NCI-H345 treated with DMSO at 0.1 percent for 48 hours (cell line): ENCODE measurements at regions not wholly inside any gene's neighbourhood (a gene's known extent, or its start where the extent isn't known, plus 50 kb on each side); places are given as distances from the start of the nearest gene placed in this dataset.

Source experiments
- DNase-seq: peaks from one replicate; lab custom pipeline; 2025; ENCODE audit not compliant: unreplicated experiment; lab: John Stamatoyannopoulos, UW

DNA sequence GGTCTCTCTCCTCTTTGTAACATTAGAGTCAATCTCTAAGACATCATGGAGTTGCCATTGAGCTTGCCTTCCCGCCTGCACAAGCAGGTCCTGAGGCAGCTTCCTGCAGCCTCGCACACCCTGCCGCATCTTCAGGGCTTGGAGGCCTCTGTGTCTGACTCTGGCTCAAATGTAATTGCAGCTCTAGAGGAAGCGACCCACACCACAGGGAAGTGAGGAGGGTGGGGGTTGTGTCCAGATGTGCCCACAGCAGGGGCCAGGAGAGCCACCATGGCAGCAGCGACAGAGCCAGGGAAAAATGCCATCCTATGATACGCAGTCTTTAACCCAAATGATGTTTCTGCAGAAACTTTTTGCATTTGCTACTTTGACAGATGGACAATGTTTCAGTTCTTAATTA is 216.0 kb upstream of the ZNF32 start:
- DNase-seq, result no peak

DNA sequence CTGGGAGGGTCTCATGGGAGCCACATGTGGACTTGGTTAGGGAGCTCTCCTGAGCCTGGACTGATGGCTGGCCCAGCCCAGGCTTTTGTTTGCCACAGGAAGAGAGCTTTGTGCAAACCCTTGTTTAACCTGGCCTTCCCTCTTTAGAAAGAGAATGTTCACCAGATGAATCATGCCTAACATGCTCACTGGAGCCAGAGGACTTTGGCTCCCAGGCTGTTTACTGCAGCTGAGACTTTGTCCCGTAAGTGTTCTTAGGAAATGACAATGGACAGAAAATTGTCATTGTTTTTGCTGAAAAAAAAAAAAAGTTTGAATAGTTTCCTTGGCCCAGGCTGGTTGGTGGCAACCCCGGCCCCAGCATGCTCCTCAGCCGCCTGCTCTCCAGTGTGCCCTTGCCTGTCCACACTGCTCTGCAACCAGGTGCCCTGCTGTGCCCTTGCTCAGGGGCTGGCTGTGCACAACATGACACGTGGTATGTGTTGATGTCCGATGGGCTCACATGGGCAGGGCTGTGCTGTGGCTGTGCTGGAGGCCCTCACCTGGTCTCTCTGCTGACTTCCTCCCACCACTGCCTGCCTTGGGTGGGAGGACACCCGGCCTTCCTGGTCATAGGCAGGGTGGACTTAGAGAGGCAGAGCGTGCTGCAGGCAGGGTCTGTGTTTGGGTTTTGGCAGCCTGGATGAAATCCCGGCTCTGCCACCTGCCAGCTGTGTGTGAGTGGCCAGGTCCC is 215.3 kb upstream of the ZNF32 start:
- no peak for DNase-seq

DNA sequence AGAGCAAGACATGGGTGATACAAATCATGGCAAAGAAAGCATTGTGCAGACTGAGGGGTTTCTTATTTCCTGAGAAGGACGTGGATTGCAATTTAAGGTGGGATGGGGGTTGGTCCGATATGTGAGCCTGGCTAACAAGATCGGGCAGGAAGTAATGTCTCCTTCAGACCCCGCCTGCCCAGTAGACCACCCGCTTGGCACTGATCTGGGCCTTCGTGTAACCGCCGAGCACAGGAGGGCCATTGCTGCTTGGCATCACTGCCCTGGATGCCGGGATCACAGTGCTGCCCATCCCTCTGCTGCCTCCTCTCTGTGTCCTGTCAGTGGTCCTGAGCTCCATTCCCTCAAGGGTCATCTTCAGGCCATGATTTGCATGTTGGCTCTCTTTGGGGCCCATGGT is 214.6 kb upstream of the ZNF32 start:
- DNase-seq, result no peak

DNA sequence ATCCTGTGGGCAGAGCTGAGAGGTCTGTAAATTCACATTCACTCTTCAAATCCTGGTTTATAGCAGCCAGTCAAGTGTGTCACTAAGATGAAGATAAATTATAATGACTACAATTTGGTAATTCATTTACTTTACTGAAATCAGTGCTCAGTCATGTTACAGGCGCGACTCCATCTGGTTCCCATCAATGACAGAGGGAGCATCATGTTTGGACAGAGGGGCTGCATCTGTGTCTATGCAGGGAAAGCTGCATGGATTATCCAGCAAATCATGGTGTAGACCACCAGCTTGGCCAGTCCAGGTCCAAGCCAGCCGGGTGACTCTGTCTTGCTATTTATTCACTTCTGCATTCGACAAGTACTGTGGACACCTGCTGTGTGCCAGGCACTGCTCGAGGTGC is 214.1 kb upstream of the ZNF32 start:
- no peak for DNase-seq

DNA sequence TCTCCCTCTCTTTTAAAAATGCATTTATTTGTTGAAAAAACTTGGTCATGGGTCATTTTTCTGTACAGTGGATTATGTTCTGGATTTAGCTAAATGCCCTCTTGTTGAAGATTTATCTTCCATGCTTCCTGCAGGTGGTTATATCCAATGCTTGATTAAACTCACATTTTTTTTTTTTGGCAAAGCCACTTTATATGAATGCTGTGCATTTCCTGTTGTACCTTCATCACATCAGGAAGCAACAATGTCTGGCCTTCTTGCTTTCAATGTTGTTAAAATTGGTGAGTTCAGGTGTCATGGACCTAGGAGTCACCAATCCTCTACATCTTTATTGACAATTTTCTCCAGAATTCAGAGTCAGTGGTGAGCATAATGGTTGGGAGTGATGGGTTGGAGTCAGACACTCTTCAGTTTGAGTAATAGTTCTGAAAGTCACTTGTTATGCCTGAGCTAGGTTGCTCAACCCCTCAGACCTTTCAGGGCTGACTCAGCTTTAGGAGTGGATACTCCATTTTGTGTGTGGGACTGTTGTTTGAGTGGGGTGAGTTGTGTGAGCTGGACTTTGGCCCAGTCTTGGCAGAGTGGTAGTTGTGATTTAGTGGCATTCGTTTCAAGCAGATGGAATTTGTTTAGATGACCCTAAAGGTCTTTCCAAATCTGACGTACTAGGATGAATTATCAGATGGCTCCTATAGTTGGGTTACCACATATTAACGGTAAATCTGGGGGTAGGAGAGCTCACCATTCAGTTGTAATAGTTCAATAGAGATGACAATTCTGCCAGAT is 213.5 kb upstream of the ZNF32 start:
- no peak for DNase-seq

DNA sequence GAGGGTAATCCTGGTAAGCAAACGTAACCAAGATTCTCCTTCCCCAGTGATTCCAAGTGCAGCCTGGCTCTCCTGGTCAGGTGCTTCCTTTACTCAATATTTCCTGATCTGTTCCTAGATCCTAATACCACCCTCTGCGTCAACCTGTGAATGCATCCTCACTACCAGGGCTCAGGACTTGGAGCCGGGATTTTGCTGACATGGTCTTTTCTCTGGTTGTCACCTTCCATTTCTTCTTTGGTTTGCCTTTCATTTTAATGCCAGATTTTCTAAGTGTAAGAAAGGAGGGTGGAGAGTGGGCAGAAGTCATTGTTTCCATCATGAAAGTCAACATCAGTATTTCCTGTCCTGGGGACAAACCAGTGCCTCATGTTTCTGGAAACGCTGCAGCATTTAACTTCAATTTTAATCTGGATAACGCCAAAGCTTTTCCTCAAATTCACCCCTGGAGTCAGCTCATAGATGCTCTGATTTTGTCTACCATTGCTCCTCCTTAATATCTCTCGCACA is 210.4 kb upstream of the ZNF32 start:
- DNase-seq, result no peak

DNA sequence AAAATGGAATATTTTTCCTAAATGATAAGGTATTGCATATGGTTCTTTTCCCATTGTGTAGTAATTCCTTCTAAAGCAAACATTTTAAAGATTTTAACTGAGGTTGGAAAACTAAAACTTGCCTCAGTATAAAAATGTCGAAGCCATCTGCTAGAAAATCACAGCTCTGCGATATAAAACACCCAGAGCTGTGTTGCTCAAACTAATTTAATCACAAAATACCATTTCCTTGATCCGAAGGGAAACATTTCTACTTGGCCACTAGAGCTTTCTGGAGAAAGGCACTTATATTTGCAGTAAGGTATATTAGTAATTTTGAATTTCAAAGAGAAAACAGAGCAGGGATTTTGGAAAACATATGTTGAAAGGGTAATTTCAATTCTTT is 209.2 kb upstream of the ZNF32 start:
- no peak for DNase-seq

DNA sequence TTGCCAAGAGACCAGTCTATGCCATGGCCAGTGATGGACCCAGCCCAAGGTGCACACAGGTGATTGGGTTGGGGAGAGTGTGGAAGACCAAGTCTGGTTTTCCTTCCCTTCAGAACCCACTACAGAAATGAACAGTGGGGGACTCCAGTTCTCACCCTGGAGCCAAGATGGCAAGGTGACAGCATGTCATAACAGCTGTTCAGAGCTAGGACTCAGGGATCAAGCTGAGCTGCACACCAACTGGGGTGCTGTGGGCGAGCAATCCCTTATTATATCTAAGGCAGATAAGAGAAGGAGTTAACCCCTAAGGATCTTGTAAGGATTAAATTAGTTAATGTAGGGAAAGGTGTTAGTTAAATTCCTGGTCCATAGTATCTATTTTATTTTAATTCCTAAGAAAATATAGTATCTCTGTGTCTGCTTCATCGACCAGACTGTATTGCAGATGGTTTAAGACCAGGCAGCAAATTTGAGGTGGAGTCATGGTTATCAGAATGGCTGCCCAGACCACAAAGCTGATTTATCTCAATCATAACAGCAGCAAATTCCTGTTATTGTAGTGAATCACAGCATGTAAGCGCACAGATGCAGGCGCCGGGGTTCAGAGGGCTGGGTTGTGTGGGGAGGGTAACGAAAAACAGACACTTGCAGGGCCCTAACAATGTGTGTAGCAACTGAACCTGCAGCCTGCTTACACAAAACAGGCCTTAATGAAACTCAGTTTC is 208.7 kb upstream of the ZNF32 start:
- no peak for DNase-seq

DNA sequence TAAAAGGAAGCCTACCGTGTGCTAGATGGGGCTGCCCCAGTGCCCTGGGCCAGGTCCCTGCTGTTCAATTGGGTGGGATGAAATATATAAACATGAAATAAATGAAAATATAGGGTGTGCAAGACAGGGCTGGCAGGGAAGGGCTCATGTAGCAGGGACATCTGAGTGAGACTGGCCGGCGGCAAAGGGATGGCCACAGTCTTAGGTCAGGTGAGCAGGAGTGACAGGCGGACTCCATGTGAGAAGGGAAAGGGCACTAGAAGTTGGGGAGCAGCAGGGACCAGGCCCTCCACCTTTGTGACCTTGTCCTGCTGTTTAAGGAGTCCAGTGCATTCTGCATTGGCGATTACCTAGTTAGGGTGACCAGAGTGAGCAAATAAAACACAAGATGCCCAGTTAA is 207.6 kb upstream of the ZNF32 start:
- no peak for DNase-seq

DNA sequence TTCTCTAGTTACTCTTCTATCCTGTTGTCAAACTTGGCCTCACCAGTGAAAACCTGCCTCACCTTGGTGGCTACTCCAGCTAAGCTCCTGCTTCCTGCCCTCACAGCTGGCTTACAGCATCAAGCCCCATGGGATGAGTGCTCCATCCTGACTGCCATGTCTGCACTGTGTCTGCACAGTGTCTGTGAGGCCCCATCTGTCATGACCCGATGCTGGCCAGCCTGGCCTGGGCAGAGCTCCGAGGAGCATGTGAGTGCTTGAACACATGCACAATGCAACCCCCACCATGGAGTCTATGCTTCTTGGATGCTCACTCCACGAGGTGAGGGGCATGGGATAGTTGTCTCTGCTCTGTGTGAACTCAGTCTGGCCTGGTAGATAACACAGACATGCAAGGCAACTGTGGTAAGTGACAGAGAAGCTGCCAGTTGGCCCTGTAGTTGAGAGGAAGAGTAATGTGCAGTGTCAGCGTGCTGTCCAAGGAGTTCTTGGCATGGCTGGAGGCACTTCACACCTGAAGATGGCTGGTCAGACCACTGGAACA is 207.1 kb upstream of the ZNF32 start:
- DNase-seq, result no peak

DNA sequence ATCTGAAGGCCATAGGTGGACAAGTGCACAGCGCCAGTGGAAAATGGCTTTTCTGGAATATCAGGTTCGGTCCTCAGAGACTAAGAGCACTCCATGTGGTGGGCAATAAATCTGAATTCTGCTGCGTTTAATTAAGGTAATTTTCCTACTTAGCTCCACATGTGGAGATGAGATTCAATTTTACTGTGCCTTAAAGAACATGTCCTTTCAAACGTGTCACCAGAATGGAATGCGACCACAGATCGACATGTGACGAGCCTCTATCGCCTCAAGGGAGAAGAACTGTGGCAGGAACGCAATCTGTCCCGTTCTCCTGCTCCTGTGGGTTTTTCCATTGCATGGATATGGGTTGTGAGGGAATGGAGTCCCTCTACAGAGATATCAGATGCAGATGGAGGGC is 205.3 kb upstream of the ZNF32 start:
- DNase-seq, result no peak

DNA sequence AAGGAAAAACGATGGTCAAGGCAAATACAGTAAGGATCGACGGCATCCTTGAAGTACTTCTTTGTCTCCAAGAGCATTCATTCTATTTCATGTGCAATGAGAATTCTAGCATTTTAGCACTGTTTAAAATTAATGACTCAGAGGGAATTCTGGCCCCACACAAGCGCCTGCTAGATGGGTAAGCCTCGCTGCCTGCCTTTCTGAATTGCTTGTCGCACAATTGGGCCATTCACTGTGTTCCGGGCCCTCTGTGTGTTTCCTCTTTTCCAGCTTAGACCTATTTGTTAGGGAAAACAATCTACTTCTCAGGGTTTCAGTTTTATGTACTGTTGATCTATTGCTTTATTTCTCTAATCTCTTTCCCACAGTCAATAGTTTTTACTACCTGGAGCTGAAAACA is 204.7 kb upstream of the ZNF32 start:
- no peak for DNase-seq

DNA sequence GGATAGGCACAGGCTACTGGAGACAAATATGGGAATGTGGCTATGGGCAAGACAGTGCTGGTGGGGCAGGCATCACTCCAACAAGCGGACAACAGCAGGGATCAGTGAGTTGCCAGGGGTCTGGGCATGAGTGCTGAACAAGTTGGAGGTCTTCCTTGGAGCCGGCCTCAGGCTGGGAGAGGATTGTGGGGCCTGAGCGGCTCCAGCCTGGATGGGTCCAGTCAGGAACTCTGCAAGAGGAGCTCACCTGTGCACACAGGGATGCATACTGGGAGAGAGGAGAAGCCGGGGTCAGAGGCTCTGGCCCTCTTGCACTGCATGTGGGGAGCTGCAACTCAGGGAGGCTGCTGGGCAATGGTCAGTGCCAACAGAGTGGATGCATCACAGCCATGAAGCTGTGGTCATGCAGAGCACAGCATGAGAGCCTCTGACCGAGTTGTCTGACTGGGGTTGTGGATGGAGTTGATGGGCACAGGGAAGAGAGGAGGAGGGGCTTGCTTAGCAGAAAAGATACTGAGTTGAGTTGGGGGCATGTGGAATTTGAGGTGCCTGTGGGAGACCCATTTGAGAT is 204.0 kb upstream of the ZNF32 start:
- no peak for DNase-seq

DNA sequence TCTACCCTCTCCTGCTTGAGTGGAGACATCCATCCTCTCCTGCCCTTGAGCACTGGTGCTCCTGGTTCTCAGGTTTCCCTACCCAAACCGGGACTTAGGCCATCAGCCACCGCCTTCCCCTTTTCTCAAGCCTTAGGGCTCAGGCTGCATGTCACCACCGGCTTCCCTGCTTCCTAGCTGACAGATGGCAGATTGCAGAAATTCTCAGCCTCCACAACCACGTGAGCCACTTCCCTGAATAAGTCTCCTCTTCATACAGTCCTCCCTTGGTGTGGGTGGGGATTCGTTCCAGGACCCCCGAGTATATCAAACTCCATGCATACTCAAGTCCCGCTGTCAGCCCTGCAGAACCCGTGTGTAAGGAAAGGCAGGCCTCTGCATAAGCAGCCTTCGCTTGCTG is 203.5 kb upstream of the ZNF32 start:
- DNase-seq, result no peak

DNA sequence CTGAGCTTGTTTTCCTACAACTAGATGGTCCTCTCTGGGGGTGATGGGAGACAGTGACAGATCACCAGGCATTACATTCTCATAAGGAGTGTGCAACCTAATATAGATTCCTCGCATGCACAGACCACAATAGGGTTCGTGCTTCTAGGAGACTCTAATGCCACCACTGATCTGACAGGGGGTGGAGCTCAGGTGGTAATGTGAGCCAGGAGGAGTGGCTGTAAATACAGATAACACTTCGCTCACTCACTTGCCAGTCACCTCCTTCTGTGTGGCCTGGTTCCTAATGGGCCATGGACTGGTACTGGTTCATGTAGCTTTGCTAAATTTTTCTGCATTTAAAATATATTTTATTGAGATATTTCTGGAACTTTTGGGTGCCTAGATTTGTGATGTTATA is 202.3 kb upstream of the ZNF32 start:
- no peak for DNase-seq

DNA sequence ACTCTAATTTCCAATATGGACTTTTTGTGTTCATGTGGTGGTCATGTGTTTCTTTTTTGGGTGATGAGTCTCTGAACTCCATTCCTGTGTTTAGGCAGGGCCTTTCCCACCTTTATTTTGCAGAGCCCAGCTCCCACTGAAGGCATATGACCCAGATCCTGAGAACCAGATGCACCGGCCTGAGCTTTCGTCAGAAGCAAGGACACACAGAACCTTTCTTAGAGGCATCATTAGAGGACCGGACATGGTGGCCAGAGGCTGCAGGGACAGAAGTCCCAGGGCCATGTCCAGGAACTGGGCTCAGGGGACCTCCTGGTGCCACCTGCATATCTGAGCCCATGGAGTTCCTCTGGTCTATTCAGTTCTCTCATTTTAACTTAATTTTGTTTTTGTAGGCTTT is 200.9 kb upstream of the ZNF32 start:
- DNase-seq, result no peak

DNA sequence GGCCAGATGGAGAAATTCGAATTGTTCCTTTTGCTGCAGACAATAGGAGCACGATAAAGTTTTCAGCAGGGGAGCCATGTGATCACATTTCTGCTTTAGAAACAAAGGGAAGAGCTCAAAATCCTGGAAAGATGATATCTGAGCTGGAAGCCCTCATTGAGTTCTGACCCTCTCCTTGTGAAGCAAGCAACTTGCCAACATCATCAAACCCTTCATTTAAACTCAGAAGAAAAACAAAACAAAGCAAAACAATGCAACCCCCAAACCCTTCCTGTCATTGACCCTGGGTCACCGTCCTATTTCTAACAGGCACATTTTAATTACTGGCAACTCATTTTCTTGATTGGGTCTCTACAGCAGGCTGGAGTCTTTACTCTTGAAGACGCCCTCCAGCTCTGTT is 198.3 kb upstream of the ZNF32 start:
- DNase-seq, result no peak

DNA sequence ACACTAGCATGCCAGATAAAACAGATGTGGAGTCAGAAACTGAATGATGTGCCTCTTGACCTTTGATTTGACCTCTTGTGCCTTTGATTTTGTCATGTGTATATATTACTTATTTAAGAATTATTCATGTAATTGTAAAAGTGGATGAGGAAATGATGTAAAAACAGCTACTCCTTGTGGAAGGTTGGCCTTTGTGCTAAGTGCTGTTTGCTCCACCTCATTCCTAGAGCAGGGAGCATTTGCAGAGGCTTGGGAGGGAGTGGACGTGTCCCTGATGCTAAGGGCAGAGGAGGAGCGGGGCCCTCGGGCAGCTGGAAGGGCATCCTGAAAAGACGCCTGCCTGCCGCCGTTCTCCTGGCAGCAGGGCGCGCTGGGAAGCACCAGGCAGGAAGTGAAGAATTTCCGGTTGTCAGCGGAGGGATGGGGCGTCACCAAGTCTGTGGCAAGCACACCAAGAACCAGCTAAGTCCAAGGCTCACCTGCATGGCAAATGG is 197.6 kb upstream of the ZNF32 start:
- no peak for DNase-seq

DNA sequence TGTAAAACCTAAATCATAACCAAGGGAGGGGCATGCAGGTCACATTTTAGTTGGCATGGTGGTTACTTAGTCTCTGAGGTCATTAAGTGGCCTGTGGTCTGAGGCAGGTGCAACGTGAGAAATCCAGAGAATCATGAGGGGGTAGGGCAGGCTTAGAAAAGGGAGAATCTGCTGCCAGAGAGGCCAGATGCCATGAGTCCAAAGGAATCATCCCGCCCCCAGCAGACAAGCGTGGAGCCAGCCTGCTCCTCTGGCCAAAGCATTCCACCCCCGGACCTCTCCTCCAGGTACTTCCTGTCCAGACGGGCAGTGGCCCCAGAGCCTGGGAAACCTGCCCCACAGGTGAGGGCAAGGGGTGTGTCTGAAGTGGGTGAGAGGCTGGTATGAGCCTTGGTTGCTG is 196.4 kb upstream of the ZNF32 start:
- DNase-seq, result no peak

DNA sequence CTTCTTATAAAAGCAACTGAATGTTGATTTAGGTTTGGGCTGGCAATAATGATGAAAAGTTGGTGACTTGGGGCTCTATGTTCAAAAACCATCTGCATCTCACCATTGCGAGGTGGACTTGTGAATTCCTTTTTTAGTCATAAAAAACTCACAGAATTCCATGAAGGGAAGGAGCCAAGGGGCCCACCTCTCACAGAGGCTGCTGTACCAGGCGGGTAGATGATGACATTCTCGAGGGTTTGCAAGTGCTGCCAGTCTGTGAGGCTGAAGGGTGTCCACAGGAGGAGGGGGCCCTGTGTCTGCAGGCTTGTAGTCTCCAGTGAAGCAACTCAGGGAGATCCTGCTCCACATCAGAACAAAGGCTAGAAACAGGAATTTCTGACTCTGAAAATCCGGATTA is 195.5 kb upstream of the ZNF32 start:
- no peak for DNase-seq
